ENCODE measurements at regions not wholly inside any gene's neighbourhood (a gene's known extent, or its start where the extent isn't known, plus 50 kb on each side); places are given as distances from the start of the nearest gene placed in this dataset.
"Not testable (repeated sequence)": the region's sequence is repeated elsewhere in the genome, so short reads cannot be mapped to it uniquely, and the experiment has no call there.

- no peak for TF ChIP-seq CTCF (conservative IDR thresholded peaks at IDR 0.05; ENCODE audit: low read depth, low read length)
- DNase-seq (ENCODE audit: low read depth): no peak
Observed at GRCh38 chr6:141780296-141780695, 352.4 kb upstream of the GJE1 start.

DNA sequence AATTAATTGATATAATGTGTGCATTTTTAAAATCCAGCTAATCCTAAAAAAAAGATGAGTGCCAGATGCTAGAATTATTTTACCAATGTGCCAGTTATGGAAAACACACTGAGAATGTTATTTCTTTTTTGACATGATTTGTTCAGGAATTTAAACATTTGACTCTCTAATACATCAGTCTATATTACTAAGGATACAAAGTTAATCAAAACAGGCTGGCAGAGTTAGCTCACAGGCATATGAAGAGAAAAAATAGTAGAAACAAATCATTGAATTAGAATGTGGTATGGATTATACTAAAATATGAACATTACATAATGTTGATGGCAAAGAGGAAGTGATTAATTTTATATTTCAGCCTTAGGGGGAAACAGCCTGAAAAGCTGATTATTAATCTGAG is 368.3 kb upstream of the GJE1 start:
- TF ChIP-seq CTCF (conservative IDR thresholded peaks at IDR 0.05; ENCODE audit: low read depth, low read length): no peak
- no peak overlapping the region for H3K4me3 ChIP-seq (ENCODE audit: low read length)
- DNase-seq (ENCODE audit: low read depth): no peak

More at GRCh38 chr6:141780296-141780695, 352.4 kb upstream of the GJE1 start:
- H3K4me3 ChIP-seq (ENCODE audit: low read length): no peak overlapping the region

DNA sequence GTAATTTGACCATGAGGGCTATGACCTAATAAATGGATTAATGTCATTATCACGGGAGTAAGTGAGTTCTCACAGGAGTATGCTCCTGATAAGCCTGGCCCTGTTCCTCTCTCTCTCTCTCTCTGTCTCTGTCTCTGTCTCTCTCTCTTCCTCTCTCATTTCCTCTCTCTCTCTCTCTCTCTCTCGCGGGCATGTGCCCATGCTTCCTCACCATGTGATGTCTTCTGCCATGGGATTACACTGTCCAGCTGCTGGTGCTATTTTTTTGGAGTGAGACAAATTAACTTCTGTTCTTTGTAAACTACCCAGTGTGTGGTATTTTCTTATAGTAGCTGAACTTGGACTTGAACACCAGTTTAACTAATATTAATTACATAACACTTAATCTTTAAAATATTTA is 374.3 kb upstream of the GJE1 start:
- DNase-seq (ENCODE audit: low read depth): no peak
- TF ChIP-seq CTCF (conservative IDR thresholded peaks at IDR 0.05; ENCODE audit: low read depth, low read length): no peak
- H3K4me3 ChIP-seq (ENCODE audit: low read length): no peak overlapping the region

DNA sequence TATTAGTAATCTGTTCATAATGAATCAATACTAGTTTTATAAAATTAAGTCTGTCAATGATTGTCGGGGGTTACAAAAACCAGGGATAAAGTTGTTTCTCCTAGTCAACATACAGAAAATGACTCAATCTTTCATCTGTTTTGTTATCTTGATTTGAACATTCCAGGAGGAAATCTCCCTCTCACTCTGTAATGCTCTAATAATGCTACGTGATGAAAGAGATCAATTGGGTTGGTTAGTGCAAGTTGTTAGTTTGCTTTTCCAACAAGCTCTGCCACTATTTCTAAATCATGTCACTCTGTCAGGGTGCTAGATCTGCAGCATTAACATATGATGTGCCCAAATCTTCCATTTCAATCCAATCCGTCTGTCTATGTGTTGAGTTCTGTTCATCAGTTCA is 379.5 kb upstream of the GJE1 start:
- TF ChIP-seq CTCF (conservative IDR thresholded peaks at IDR 0.05; ENCODE audit: low read depth, low read length): no peak
- DNase-seq (ENCODE audit: low read depth): no peak

DNA sequence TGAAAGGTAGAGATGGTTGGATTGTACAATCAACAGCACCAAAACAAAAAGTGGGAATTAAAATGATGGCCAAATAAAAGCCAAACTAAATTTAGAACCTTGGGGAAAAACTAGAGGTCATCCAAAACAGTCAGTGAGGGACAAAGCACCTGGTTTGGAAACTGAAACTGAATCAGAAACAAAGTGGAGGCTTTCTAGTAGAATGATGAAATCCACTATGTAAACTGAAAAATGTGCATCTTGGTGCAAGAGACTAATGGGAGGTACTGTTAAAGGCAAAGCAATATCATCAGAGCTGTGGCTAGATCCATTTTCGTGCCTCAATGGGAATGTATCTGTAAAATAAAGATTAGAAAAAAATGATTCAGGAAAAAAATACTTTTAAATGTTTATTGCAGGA is 380.0 kb upstream of the GJE1 start:
- no peak for DNase-seq (ENCODE audit: low read depth)
- no peak overlapping the region for H3K4me3 ChIP-seq (ENCODE audit: low read length)
- no peak for TF ChIP-seq CTCF (conservative IDR thresholded peaks at IDR 0.05; ENCODE audit: low read depth, low read length)

More for the DNA sequence above, 379.5 kb upstream of the GJE1 start:
- H3K4me3 ChIP-seq (ENCODE audit: low read length): no peak overlapping the region

DNA sequence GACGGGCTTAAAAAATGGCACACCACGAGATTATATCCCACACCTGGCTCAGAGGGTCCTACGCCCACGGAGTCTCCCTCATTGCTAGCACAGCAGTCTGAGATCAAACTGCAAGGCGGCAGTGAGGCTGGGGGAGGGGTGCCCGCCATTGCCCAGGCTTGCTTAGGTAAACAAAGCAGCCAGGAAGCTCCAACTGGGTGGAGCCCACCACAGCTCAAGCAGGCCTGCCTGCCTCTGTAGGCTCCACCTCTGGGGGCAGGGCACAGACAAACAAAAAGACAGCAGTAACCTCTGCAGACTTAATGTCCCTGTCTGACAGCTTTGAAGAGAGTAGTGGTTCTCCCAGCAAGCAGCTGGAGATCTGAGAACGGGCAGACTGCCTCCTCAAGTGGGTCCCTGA is 386.4 kb upstream of the GJE1 start:
- H3K4me3 ChIP-seq (ENCODE audit: low read length); DNase-seq (ENCODE audit: low read depth): not testable (repeated sequence)

- no peak for TF ChIP-seq CTCF (conservative IDR thresholded peaks at IDR 0.05; ENCODE audit: low read depth, low read length)
- DNase-seq (ENCODE audit: low read depth): no peak
- no peak overlapping the region for H3K4me3 ChIP-seq (ENCODE audit: low read length)
Observed at GRCh38 chr6:141744971-141745370, 387.8 kb upstream of the GJE1 start.
